Cerebellar nuclear complex (tissue), 1 donor: ENCODE measurements at regions not wholly inside any gene's neighbourhood (a gene's known extent, or its start where the extent isn't known, plus 50 kb on each side); places are given as distances from the start of the nearest gene placed in this dataset.

Source experiments
- DNase-seq, 2 experiments: peaks; one replicate each; lab custom pipeline; 2025; lab: John Stamatoyannopoulos, UW

DNA sequence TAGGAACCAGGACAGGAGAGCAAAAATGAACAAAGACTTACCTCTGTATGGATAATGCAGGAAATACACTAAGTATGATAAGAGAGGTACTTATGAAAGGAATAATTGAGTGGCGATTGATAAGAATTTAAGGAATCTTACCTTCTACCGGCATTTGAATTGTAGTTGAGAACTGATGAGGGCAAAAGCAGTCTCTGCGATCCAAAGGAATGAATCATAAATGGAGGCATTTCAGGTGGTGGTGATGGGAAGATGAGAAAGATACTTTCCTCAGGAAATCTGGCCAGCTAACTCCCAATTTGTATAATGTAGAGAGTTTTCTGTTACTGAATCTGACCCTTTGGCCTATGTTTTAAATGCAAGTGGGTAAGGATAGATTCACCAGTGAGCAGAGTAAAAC lies 71.9 kb upstream of the C11orf87 start:
- DNase-seq, result no peak

DNA sequence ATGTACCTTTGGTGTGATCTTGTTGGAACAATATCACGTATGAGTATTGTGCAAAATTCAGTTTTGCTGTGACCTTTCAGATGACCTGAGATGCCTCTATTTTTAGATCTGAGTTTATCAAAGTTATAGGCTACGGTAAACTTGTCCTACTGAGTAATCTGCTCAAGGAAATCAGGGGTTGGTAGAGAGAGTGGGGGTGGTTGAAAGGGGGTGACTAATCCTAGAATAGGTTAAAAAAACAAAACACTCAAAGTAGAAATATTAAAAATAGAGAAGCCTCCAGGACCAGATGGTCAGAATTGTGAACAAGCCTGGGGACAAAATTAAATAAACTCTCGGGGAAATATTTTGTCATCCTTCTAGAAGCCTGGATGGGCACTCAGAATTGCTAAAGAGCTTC lies 59.9 kb upstream of the C11orf87 start:
- DNase-seq, result no peak

GRCh38 chr11:109363682-109364081 lies 58.3 kb upstream of the C11orf87 start:
- DNase-seq, result no peak

DNA sequence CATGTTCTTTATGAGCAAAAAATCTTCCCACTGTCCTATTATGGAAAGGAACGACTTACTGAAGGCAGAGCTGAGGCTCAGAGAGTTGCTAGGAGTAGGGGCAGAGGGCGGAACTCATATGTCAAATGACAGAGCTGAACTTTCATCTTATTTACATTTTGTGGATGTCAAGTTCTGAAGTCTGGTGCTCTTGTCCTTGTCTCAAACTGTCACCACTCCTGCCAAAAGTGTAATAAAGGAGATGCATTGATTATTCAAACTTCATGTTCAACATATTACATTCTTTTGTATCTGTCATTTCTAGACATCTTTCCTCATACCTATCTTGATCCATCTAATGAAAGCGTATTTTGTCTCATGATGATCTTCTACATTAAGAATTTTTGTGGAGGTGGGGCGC lies 57.1 kb upstream of the C11orf87 start:
- DNase-seq, result no peak

- no peak for DNase-seq
Measured at GRCh38 chr11:109371444-109372176, 50.4 kb upstream of the C11orf87 start.
